ENCODE measurements at regions not wholly inside any gene's neighbourhood (a gene's known extent, or its start where the extent isn't known, plus 50 kb on each side); places are given as distances from the start of the nearest gene placed in this dataset.

GRCh38 chr9:78858266-78858665 is 561.3 kb downstream of the PSAT1 start:
- no peak for DNase-seq (ENCODE audit: low read depth, low spot score)

DNA sequence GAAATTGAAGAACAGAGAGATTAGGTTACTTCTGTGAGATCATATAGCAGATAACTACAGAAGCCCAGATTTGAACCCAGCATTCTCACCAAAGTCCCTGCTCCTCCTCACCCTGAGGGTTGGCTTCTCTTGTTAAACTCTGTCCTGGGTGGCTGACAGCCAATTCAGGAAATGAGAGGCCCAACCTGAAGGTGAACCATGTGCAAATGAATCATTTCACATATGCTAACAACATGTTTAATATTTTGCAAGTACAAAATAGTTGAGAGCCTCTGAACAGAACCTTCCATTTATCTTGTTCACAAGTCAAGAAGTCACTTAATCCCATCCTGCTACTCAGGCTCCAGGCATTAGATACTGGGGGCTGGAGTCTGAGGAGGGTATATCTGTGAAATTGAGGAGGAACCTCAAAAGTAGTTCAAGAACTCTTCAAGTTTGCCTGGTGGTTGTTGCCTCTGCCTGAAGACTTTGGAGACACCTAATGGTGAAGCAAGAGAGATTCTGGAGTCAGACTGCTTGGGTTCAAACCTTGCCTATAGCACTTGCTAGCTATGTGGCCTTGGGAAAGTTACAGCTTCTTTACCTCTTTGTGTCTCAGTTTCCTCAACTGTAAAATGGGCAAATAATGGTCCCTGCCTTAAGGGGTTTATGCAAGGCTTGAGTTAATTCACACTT is 564.0 kb downstream of the PSAT1 start:
- DNase-seq (ENCODE audit: low read depth, low spot score), result no peak

GRCh38 chr9:78863531-78863930 is 566.6 kb downstream of the PSAT1 start:
- no peak for DNase-seq (ENCODE audit: low read depth, low spot score)

DNA sequence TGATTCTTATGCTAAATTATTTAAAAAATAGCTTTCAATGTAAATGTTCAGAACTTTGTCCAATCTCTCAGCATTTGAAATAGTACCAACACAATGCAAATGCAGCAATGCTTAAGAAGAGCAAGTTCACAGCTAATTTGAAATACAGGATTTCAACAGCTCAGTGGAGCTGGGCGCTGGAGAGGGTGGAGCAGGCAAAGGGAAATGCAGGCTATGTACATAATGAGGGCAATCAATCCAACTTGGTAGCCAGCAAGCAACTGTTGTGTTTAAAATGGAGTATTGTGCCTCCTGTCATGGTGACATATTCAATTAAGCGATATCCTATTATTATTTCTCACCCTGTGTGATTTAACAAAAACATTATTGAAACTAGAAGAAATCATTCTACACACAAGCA is 568.8 kb downstream of the PSAT1 start:
- DNase-seq (ENCODE audit: low read depth, low spot score), result no peak

- DNase-seq (ENCODE audit: low read depth, low spot score), result no peak
Observed at GRCh38 chr9:78866207-78867132, 569.5 kb downstream of the PSAT1 start.

DNA sequence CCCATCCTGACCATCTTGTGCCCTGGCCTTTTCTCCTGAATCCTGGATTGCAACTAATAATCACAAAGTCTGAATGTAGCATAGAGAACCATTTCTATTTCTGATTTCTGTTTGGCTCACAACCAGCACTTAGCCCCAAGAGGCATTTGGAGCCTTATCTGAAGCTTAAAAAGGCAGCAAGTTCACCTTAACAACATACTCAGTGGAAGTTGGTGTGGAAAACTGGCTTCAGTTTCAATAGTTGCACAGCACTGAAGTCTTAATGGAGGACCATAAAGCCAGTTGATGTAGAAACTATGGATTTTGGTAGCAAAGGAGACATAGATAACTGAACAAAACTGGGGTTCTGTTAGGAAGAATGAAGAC is 574.1 kb downstream of the PSAT1 start:
- no peak for DNase-seq (ENCODE audit: low read depth, low spot score)

- DNase-seq (ENCODE audit: low read depth, low spot score), result no peak
Observed at GRCh38 chr9:78871452-78872331, 574.8 kb downstream of the PSAT1 start.

GRCh38 chr9:78874061-78874460 is 577.1 kb downstream of the PSAT1 start:
- DNase-seq (ENCODE audit: low read depth, low spot score), result no peak

DNA sequence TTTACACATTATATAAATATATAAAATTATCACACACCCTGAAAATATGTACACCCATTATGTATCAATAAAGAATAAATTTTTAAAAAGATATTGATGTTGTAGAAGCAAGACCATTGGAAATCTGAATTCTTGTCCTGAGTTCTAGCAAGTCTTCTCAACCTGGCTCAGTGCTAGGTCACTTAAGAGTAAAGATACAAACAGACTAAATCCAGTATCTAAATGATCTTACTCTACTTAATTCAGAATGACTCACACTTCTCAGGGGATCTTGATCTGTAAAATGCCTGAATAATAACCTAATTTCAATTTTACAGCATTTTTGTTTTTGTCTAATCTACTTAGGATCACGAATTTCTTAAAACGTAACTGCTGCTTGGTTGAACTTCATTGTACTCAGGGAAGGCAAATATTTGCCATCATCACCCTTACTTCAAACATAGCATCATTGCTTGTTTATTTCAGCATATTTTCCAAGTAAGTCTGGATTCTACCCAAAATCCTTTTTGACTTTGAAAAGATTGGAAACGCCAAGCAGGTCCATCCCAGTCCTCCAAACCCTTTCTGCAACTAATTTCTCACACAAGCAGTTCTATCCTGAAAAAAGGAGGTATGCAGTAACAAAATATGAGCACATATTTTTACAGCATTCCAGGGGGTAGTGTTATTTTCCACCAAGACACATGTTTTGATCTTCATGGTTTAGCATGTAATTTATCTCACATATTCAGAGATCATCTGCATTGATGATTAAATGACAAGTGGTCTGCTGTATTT is 582.6 kb downstream of the PSAT1 start:
- no peak for DNase-seq (ENCODE audit: low read depth, low spot score)

GRCh38 chr9:78881295-78881694 is 584.4 kb downstream of the PSAT1 start:
- no peak for DNase-seq (ENCODE audit: low read depth, low spot score)

DNA sequence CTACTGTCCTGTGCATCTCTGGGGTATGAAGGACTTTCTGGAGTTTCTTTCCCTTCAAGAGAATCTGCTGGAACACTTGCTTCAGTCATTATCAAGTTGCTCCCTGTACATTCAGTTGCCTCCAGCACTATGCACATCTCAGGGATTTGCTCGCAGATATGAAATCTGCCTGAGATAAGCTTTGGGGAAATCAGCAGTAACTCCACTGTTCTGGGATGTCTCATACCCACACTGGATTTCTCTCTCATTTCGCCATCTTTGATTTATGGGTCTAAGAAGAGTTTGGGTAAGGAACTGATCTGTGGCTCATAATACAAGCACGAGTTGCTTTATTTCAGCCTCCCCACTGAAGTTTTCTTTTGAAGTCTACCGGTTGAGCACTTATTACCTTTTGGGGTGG is 585.6 kb downstream of the PSAT1 start:
- no peak for DNase-seq (ENCODE audit: low read depth, low spot score)

GRCh38 chr9:78884611-78885150 is 587.8 kb downstream of the PSAT1 start:
- no peak for DNase-seq (ENCODE audit: low read depth, low spot score)

DNA sequence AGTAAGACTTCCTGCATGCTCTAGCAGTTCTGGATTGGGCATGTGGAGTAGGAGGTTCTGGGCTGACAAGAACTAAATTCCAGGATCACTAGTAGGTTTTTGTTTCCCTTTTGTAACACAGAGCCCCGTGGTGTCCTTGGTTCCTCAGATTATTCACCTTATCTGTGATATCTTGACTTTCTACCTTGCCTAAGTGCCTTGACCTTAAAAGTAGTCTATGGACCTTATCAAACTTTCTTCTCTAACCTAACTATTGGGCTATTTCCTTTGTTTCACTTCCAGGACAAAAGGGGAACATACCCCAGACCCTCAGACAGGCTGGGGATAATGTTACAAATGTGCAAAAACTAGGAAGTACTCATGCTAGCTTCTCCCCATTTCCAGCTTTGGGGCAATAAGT is 595.3 kb downstream of the PSAT1 start:
- DNase-seq (ENCODE audit: low read depth, low spot score), result no peak

GRCh38 chr9:78892769-78893168 is 595.8 kb downstream of the PSAT1 start:
- DNase-seq (ENCODE audit: low read depth, low spot score), result no peak

DNA sequence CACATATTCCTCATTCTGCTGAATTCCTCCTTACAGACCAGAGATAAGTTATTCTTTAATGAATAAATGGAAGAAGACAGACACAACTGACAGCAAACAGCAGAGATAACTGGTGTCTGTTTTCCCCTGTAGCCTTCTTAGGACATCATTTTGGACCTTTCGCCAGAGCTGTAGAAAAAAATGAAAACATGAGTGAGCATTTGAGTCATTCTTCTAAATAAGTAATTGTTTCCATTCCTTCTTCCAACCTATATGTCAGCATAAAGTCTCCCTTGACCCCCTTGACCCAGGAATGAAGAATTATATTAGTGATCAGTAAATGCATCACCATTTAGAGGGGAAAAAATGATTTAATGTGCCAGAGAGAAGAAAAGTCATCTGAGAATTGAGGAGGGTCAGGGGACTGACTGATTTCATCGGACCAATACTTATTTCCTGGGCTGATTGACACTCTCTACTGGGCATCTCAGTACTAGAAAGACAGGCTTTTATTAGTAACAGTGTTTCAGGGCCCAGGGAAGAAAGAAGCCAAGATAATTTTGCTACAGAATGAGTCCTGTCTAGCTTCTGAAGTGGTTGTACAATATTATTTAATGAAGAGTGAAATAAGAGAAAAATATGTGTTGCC is 597.0 kb downstream of the PSAT1 start:
- no peak for DNase-seq (ENCODE audit: low read depth, low spot score)

- no peak for DNase-seq (ENCODE audit: low read depth, low spot score)
Observed at GRCh38 chr9:78896479-78896878, 599.6 kb downstream of the PSAT1 start.

GRCh38 chr9:78898234-78898633 is 601.3 kb downstream of the PSAT1 start:
- DNase-seq (ENCODE audit: low read depth, low spot score), result no peak

DNA sequence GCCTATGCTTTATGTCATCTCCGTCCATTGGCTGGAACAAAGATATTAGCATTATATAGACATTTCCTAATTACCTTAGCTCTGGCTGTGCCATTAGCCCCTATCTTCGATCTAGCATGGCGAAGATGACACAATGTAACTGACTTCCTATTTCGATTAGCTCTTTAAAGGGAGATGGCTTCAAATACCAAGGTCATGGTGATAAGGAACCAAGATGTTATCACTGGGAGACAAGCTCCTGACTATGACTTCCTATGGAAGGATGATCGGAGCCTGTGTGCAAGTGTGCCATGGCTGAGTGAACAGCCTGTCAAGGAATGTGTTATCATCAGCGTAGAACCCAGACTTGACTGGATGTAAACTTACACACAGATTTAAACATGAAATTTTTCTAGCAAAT is 602.1 kb downstream of the PSAT1 start:
- DNase-seq (ENCODE audit: low read depth, low spot score), result no peak

- no peak for DNase-seq (ENCODE audit: low read depth, low spot score)
Observed at GRCh38 chr9:78900500-78900899, 603.6 kb downstream of the PSAT1 start.

DNA sequence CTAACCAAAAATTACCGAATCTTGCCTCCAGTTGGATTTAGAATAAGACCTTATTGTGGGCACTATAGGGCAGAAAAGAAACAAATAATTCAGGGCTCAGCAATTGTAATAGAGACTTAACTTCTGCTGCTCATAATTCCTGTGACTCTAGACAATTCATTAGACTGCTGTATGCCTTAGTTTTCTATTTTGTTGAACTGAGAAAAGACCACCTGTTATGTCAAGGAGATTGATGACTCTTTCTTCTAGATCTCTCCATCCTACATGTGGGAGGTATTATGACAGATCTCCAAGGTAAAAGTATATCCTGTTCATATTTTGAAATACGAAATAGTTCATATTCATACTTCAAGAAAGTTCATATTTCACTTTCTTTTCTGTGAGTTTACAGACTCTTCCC is 605.1 kb downstream of the PSAT1 start:
- DNase-seq (ENCODE audit: low read depth, low spot score), result no peak

DNA sequence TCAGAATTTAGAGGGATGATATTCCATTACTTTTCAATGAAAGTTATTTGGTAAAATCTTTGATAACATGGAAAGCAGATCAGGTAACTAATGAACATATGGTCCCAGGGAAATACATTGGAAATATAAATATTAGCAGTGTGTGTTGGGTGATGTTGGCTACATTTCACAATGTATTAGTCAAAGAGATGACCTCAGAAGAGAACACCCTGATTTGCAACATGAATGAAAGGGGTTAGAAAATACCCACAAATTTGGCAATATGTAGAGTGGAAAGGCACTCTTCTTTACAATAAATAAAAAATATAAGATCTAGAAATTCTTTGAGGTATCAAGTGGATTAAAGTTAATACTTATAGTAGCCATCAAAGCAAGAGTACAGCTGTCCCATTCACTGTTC is 606.7 kb downstream of the PSAT1 start:
- DNase-seq (ENCODE audit: low read depth, low spot score), result no peak

All from activated naive CD8-positive, alpha-beta T cell treated with anti-CD3 and anti-CD28 coated beads, Interleukin-2, amount 50 U/mL, for 16 hours (primary cell).